Forelimb muscle (tissue), 1 donor: ENCODE measurements at regions not wholly inside any gene's neighbourhood (a gene's known extent, or its start where the extent isn't known, plus 50 kb on each side); places are given as distances from the start of the nearest gene placed in this dataset.
"Not testable (repeated sequence)": the region's sequence is repeated elsewhere in the genome, so short reads cannot be mapped to it uniquely, and the experiment has no call there.

ENCODE experiments used
- DNase-seq: peaks from one replicate; pipeline ENCODE4 v3.0.0-alpha.2; 2013; ENCODE audit warnings: low read depth

DNA sequence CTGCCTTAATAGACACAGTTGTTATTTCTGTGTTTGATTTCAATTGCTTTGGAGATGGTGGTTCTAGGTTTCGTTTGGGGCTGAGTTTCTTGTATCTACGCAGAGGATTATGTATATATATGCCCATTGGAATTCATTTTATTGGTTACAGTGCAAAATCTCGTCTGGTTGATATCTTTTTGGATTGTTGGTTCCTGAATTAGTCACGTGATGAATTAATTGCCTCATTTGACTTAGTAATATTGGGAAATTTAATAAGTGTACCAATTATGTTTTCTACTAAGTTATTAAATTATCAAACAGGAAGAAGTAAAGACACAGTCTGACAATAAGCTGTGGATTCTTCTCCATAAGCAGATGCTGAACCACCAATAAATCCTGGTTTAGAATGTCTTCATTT is 467.9 kb upstream of the TENM3 start:
- no peak for DNase-seq

DNA sequence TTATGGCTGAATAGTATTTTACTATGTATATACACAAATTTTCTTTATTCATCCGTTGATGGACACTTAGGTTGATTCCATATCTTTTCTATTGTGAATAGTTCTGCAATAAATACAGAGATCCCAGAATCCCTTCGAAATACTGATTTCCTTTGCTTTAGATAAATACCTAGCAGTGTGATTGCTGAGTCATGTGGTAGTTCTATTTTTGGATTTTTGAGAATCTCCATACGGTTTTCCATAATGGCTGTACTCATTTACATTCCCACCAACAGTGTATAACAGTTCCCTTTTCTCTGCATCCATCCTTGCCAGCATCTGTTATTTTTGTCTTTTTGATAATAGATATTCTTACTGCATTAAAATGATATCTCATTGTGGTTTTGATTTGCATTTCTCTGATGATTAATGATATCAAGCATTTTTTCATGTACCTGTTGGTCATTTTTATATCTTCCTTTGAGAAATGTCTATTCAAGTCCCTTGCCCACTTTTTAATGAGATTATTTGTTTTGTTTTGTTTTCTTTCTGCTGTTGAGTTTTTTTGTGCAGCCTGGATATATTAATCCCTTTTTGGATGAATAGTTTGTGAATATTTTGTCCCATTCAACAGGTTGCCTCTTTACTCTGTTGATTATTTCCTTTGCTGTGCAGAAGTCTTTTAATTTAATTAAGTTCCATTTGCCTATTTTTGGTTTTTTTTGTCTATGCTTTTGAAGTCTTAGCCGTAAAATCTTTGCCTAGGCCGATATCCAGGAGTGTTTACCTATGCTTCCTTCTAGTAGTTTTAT is 466.7 kb upstream of the TENM3 start:
- no peak for DNase-seq

DNA sequence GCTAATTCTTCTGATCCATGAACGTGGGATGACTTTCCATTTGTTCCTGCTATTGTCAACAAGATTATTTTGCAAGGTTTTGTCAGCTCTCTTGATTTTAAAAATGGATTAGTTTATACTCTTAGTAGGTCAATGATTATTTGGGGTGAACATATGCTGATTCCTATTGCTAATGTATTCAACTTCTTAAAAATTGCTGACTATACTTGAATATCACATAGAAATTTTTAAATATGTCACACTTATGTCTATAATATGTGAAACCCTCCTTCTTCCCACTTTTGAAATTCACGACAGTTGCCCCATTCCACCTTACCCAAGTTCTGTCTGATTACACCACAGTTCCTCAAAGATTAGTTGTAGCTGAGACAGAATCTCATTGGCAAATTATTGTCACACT is 465.7 kb upstream of the TENM3 start:
- no peak for DNase-seq

DNA sequence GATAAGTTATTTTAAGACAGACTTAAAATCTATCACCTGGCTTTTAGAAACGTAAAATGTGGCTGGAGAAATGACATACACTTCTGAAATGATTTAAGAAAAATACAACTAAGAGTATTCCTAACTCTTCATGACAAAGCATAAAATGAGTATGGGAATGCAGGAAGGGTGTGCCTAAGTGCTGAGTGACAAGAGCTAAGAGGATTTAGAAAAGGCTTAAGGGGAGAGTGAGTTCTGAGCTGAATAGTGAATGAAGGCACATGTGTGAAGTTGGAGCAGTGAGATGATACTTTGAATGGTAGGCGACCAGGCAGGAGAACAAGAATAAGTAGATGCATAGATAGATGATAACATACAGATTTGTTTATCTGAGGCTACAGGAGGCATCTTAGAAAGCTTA is 458.3 kb upstream of the TENM3 start:
- DNase-seq = no peak

DNA sequence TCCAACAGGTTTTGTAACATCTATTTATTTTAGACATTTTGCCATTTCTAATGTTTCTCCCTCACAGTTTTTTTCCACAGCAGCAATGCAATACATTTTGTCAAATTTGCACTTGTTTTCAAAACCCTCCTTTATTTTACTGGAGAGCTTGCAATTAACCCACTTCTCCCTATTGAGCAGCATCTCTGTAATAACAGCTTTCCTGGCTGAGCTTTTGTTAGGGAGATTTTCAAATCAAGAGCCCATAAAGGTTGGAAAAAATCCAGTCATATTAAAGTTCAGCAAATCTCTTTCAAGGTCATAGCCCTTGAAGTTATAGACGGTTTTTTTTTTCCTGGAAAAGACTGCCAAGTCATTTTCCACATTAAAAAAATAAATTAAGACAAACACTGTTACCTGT is 450.6 kb upstream of the TENM3 start:
- no peak for DNase-seq

DNA sequence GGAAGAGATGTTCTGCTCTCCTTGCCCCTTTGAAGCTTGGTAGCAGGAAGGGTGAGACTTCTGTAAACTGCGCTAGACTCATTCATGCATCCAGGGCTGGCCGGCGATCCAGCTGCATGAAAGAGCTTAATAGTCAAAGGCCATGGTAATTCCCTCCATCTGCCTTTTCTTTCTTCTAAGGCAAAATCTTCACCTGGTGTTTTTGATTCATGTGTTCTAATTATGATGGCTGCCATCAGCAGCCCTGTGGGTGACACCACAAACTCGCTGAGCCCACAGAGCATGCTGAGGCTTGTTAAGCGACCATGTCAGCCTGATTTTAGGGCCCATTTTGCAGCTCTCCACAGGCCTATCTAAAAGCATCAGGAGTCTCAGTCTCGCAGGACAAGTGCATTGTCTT is 450.1 kb upstream of the TENM3 start:
- no peak for DNase-seq

DNA sequence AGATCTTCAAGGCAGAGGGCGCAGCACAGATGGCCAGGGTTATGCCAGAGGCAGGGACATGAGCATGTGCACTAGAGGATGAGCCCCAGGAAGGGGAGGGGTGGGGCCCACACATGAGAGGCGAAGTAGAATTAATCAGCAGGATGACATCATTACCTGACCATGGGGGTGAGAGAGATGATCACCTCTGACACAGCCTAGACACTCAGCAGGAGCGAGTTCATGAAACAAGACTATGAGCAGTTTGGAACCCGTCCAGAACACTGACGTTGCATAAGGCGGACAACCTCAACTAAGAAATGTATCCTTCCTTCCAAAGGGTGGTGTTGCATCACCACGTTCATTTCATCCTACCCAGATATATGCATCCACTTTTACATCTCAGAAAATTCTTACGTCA is 446.7 kb upstream of the TENM3 start:
- no peak for DNase-seq

DNA sequence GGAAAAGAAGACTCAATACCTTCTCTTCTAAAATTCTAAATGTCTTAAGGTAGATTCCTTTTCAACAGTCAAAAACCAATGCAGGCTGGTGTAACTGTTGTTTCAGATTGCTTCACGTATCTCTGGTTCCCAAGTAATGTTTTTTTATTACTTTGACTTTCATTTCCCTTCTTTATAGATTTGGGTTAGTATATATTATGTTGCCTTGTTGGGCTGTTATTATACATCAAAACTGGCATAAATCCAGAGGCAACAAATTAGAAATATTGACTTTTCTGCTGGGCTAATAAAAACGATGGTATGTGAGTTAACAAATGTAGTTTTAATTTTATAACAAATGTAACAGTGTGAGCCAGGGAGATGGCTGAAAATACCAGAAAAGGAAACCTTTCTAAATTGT is 444.7 kb upstream of the TENM3 start:
- no peak for DNase-seq

DNA sequence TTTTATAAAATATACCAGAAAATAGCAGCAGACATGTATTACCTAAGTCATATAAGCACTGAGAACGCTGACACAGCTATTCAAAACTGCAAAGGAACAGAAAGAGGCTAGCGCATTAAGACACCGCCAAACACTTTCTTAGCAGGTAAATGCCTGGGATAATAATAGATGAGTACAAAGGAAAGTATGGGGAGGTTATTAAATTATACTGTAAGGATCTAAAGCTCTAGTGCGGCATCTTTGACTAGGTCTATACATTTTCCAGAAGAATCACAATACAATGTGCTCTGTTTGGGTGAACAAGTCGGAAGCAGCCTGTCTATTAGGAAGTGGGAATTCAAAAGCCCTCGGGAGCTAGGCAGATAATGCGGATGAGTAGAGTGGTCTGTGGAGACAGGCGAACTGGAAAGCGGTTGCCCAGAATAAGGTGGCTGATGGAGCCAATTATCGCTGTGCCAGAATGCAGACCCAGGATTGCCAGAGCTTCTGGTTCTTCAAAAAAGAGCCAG is 443.6 kb upstream of the TENM3 start:
- DNase-seq = no peak

DNA sequence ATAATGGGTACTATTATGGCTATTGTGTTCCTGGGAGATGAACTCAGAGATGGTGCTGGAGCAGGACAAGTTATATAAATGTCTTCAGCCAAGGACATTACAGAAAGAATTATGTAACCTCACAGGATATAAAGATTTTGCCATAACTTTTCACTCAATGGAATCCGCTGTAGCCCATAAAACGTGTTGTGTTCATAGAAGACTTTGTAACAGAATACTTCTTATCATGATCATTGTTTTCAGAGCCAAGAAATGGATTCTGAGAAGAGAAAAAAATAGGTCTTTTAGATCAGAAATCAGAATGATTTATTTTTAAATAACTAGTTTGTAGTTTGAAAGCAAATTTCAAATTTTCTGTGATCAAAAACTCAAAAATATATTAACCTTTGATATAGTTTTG is 441.0 kb upstream of the TENM3 start:
- DNase-seq = no peak

DNA sequence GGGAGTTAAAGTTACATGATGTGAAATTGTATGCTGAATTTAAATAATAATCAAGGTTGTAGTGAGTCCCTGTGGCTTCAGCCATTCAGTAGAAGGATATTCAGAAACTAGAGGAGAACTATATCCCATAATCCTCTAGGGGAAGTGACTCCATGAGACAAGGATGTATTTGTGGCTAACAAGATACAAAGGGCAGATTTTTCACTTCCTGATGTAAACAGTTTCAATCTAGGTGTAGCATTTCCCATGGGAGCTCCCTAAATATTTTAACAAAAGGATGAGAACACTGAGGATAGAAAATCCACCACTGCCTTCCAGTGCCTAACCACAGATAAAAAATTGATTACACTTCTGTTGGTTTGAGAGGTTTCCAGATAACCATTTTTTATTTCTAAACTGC is 435.4 kb upstream of the TENM3 start:
- no peak for DNase-seq

DNA sequence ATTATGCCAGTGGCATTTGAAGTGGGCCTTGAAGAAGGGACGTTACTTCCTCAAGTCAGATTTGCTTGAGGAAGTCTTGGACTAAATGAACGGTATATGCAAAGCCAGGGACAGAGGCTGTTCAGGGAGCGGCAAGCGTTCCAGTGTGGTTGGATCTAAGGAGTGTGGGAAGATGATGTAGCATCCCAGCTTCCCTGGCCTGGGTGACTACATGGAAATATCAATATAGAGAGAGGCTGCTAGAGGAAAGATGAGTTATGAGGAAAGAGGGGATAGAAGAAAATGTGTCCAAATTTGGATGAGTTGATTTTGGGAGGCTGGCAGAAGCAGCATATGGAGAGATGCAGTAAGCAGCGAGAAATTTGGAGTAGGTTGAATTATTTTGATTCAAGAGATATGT is 432.5 kb upstream of the TENM3 start:
- DNase-seq = no peak

DNA sequence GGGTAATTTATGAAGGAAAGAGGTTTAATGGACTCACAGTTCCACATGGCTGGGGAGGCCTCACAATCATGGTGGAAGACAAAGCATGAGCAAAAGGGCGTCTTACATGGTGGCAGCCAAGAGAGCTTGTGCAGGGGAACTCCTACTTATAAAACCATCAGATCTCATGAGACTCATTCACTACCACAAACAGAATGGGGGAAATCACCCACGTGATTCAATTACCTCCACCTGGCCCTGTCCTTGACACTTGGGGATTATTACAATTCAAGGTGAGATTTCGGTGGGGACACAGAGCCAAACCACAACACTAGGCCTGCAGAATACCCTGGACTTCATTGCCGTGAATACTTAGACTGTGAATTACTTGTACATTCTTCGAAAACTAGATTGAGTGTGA is 431.7 kb upstream of the TENM3 start:
- not testable (repeated sequence) for DNase-seq

DNA sequence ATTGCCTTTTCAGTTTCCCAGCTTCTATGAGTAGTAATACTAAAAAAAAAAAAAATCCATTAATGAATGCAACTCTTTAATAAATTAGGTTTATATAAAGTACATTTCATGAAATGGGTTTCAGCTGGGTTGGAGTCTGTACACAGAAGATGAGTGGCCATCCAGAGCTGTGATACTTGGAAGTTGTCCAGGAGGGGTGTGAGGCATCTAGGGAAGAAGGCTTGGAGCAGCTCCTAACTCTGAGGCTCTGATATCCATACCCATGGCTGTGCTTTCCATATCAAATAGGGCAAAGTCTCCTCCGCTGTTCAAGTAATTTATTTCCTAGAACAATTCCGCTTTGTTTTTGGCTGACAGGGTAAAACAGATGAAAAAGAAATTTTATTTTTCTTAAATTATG is 423.3 kb upstream of the TENM3 start:
- DNase-seq = no peak

DNA sequence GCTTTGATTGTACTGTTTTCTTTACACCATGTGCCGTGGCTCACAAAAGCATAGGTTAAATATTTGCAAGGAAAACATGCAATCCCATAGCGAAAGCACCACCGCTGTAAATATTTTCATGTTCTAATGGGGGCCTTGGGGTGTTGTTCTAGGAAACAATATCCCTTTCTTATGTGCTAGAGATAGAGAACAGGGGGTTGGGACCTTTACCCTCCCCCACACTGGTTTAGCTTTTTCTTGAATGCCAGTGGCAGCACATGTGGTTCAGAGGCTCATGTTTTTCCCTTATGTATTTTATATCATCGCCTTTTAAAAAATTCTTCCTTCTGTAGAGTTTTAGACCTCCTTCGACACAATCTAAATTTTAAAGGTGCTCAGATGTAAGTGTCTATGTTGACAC is 422.6 kb upstream of the TENM3 start:
- no peak for DNase-seq

DNA sequence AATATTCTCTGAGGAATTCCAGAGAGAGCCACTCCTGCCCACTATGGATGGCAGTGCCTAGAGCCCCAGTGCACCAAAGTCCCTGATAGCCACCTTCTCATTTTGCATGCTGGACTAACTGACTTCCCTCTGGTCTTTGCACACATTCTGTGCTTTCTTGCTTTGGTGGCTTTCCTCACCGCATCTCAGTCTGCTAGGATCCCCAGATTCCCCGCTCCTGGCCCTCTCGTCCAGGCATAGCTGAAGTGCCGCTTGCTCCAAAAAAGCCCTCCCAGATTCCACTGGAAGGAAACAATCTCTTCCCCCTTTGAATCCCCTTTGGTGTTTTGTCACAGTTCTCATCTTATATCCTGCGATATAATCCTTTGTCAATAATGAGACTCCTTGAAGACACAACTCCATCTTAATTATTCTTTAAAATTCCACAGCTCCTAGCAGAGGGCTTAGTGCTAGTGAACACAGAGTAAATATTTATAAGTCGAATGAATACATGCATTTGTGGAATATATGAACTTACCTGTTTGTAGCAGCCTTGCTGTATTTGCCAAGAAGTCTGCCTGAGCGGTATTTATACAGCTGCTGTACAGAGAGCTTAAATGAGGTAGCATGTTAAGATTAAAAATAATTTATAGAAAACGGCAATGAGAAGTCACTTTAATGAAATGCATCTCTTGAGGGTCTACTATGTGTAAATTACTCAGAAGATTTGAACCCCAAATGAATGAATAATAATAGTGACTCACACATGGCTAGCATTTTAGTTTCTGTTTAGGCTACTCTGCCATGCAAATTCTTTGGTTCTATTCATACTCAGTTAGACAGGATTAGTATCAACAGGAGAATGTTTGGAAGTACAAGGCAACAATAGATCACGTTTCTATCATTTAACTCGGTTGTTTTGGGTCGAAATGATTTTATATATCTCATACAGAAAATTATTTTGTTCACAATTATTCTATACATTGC is 421.9 kb upstream of the TENM3 start:
- DNase-seq = no peak

DNA sequence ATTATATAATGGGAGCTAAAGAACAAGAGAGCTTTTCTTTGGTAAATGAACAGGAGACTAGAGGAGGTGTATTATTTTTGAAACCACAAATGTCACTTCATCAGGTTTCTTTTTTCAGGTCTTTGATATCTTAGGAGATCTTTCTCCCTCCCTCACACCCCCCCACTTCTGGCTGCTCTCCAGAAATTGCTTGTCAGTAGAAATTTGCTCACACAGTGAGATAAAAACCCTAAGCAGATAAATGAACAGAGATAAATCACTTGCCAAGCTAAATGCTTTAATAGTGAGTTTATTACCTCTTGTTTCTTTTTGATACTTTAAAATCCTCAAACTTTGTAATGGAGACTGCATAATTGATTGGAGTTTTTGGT is 421.2 kb upstream of the TENM3 start:
- no peak for DNase-seq

DNA sequence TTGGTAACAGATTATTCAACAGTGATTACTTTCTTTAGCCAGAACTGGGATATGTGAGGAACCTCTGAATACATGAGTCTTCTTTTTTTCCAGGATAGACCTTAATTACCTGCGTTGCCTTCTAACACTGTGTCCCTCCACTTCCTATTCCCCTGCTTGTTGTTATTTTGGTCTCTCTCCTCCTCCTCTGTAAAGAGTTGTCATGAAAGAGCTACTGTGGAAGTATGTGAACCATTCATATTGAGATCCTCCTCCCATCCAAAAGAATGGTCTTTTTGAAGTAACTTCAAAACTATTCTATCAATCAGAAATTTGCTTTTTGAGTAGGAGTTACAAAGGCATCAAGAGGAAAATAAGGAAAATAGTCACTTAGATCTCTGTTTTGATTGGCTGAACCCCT is 420.0 kb upstream of the TENM3 start:
- no peak for DNase-seq

DNA sequence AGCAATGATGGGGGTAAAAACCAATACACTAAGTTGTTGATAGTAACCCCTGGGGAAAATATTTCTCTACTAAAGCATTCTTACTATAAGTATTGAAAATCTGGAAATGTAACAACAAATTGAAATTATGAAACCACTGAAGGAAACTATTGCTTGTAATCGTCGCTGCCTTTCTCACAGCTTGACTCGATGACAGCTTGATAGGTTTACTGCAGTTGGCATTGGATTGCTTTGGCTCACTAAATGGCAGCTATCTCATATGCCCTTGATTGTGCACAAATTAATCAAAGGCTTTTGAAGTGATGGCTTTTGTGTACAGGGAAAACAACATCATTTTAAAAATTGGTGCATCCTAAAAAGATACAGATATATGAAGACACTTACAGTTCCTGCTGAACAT is 419.6 kb upstream of the TENM3 start:
- DNase-seq = no peak

DNA sequence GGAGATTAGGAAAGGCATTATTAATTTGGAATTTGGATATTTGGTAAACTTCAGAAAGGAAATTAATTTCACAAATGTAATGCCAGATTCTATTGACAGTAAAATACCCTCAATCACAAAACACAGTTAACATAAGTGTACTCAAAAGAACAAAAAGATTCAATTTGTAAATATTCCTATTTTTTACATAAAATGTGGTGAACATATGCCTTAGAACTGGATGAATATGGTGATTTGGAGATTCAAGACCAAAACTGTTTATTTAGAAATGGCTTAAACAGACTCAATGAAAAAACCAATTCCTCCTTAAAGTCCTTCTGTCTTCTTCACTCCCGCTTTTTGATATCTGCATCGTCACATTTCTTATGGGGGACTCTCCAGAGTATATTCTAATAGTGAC is 417.6 kb upstream of the TENM3 start:
- no peak for DNase-seq

DNA sequence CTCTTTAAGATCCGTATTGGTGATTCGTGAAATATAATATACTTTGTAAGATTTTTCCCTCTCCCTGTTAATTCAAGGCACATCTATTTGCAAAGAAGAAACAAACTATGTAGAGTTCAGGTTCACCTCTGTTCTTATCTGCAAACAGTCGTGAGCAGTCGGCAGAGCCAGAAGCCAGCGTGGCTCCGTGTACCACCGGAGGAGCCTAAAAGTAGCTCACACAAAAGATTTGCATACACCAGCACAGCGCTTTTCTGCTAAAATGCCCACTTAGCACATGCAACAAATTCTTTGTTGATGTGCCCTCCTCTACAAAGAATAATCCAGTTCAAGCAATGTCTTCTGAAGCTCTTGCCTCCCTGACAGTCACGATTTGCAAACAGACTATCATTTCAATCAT is 416.0 kb upstream of the TENM3 start:
- no peak for DNase-seq

DNA sequence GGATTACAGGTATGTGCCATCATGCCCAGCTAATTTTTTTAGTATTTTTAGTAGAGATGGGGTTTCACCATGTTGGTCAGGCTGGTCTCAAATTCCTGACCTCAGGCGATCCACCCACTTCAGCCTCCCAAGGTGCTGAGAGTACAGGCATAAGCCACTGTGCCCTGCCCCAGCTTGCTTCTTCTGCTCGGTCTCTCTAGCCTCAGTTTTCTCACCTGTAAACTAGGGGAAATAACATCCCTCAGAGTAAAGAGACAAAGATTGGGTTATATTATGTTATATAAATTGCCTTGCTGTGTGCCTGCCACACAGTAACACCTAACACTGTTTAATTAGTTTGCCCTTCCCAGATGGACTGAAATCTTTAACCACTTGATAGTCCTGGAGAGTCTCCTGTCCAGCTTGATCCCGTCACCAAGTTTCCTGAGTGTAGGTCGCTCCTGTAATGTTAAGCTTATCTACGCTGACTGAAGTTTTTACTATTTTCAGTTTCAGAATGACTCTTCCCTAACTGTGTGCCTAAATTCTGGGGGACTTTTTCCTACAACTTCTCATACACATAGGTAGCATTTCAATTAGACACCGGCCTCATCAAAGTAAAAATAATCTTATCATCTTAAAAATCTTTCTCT is 412.7 kb upstream of the TENM3 start:
- no peak for DNase-seq

DNA sequence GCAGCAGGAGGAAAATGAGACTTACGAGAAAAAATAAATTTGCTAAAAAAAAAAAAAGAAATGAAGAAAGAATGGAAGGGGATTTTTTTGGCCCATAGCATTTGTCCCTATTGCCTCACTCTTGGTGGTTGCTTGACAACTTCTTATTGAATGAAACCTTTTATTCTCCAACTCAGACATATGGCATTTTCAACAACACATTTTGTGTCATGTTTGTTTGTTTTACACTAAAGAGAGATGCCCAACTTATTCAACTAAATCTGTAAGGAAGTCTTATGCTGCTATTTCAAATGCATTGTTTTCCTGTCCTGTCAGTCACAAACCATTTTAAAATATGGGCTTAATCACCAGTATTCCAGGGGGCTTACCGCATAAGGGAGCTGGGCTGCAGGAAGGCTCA is 409.1 kb upstream of the TENM3 start:
- no peak for DNase-seq
